ENCODE measurements at regions not wholly inside any gene's neighbourhood (a gene's known extent, or its start where the extent isn't known, plus 50 kb on each side); places are given as distances from the start of the nearest gene placed in this dataset.

DNA sequence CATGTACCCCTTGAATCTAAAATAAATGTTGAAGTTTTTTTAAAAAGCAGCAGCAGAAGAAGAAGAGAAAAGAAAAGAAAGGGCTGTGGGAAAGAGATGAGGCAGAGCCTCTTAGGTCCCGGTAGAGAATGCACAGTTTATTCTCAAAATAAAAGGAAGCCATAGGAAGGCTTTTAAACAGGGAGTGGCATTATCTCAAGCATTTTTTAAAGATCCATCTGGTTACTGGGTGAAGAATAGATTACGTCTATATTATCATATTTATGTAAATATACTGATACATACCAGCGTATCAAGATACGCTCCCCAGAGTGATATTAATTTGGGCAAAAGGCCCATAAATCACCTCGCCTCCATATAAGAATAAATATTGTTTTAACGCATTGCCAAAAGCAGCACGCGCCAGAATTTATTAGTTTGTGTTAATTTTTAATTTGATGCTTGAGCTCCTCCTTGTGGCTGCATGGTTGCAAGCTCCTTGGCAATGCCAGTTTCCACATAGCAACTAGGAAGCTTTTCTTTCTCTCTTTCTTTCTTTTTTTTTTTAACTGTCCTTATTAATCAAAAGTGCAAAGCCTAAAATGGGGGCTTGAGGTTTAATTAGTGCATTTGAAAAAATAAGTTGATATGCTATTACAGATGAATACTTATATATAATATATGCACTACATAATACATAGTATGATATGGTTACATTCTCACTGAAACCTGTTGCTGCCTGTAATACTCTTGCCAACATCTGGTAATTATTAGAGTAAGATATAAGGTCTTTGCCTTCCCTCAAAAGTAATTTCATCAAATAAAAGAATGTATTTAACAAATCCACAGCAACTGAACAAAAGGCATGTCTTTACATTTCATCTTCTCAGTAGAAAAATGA, 242.8 kb upstream of the UBE2E2 start:
- Mint-ChIP-seq H3K27ac (no peak overlapping the region), H3K9me3 (peaks cover 0 to 3% (median 0%) of the 10 kb centered on the region in 6 donors), H3K4me3 (no peak overlapping the region), H3K4me1 (no peaks in the 10 kb centered on the region), H3K27me3 (ENCODE audit: low read depth in 3 of 3) (peaks cover 0 to 2% (median 2%) of the 10 kb centered on the region in 3 donors), H3K36me3 (no peaks in the 10 kb centered on the region)
- DNase-seq, result no peak

DNA sequence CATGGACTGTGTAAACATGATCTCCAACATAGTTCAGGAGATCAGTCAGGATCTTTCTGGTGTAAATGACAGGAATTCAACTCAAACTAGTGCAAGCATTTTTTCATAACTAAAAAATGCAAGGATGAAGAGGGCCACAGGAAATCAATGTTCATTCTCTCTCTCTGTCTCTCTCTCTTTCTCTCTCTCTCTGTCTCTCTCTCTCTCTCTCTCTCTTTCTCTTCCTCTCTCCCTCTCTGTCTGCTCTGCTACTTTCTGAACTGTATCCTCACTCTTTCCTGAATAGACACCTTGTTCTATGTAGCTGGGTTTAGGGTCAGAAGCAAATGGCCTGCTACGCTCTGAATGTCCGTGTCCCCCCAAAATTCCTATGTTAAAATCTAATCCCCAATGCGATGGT, 240.9 kb upstream of the UBE2E2 start:
- DNase-seq, result no peak
- peaks cover 0 to 3% (median 0%) of the 10 kb centered on the region in 3 donors for H3K27me3 Mint-ChIP-seq (ENCODE audit: low read depth in 3 of 3)
- no peaks in the 10 kb centered on the region for H3K4me1 Mint-ChIP-seq
- no peak overlapping the region for H3K4me3 Mint-ChIP-seq
- H3K9me3 Mint-ChIP-seq, result peaks cover 0 to 8% (median 0%) of the 10 kb centered on the region in 6 donors
- no peak overlapping the region for H3K27ac Mint-ChIP-seq
- no peaks in the 10 kb centered on the region for H3K36me3 Mint-ChIP-seq

- Mint-ChIP-seq H3K27me3 (ENCODE audit: low read depth in 3 of 3) (peaks cover 0 to 3% (median 1%) of the 10 kb centered on the region in 3 donors), H3K9me3 (peaks cover 0 to 8% (median 1%) of the 10 kb centered on the region in 6 donors), H3K4me3 (no peak overlapping the region), H3K27ac (no peak overlapping the region), H3K36me3 (no peaks in the 10 kb centered on the region), H3K4me1 (peaks cover 0 to 3% of the 10 kb centered on the region in 2 donors)
- DNase-seq, result no peak
These were observed 236.8 kb upstream of the UBE2E2 start for GRCh38 chr3:22966349-22966748.

GRCh38 chr3:22969276-22969675, 233.9 kb upstream of the UBE2E2 start:
- Mint-ChIP-seq H3K4me1 (peaks cover 0 to 8% of the 10 kb centered on the region in 2 donors), H3K27ac (no peak overlapping the region), H3K4me3 (no peak overlapping the region), H3K27me3 (ENCODE audit: low read depth in 3 of 3) (peaks cover 0 to 2% (median 1%) of the 10 kb centered on the region in 3 donors), H3K9me3 (peaks cover 0 to 7% (median 1%) of the 10 kb centered on the region in 6 donors), H3K36me3 (no peaks in the 10 kb centered on the region)
- no peak for DNase-seq

- Mint-ChIP-seq H3K36me3 (no peaks in the 10 kb centered on the region), H3K4me1 (peaks cover 0 to 8% of the 10 kb centered on the region in 2 donors), H3K27ac (no peak overlapping the region), H3K4me3 (no peak overlapping the region), H3K9me3 (peaks cover 0 to 4% (median 1%) of the 10 kb centered on the region in 6 donors), H3K27me3 (ENCODE audit: low read depth in 3 of 3) (peaks cover 0 to 2% (median 1%) of the 10 kb centered on the region in 3 donors)
- DNase-seq, result no peak
These were observed 231.6 kb upstream of the UBE2E2 start for GRCh38 chr3:22971497-22971896.

DNA sequence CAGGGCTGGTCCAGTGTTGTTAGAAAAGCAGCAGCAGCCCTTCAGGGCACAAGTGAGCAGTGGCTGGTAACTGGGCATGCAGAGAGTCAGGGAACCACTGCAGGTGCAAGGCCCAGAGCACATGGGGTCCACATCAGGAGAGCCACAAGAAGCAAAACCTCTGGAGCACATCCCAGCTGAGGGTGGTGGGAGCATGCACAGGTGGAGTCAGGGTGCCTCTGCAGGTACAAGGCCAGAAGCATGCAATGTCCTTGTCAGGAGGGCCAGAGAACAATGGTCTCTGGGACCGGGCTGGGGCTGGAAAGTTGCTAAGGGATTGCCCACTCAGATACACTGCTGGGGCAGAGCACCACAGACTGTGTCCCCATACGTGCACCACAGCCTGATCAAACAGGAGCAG, 226.1 kb upstream of the UBE2E2 start:
- Mint-ChIP-seq H3K27ac (no peak overlapping the region), H3K9me3 (no peaks in the 10 kb centered on the region), H3K36me3 (no peaks in the 10 kb centered on the region), H3K4me1 (no peaks in the 10 kb centered on the region), H3K27me3 (ENCODE audit: low read depth in 3 of 3) (no peaks in the 10 kb centered on the region), H3K4me3 (no peak overlapping the region)
- no peak for DNase-seq

DNA sequence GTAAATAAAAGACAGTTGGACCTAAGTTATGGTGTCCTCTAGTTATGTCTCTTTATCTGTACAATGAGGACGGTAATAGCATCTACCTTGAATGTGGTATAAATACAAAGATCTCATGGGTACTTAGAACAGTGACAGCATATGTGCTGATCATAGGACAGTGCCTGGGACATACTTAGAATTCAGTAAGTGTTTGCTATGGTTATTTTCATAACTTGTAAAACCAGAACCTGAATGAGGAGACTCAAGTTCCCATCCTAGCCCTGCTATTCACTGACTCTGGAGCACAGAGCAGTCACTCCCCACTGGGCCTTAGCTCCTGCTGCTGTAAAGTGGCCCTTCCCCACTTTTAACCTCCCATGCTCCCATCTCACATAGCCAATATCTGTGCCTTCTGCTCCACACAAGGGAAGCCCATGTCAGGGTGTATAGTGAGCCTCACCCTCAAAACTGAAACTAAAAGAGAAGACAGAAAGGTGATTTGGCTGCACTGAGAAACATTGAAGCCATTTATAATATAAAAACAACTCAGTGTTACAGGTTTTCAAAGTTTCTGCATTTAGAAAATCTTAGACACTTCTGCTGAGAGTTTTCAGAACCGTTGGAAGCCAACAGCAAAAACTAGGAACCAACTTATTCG, 225.4 kb upstream of the UBE2E2 start:
- H3K27me3 Mint-ChIP-seq (ENCODE audit: low read depth in 3 of 3), result peaks cover 0 to under 1% (median 0%) of the 10 kb centered on the region in 3 donors
- H3K4me3 Mint-ChIP-seq, result no peak overlapping the region
- no peak for DNase-seq
- H3K27ac Mint-ChIP-seq, result no peak overlapping the region
- H3K36me3 Mint-ChIP-seq, result no peaks in the 10 kb centered on the region
- H3K4me1 Mint-ChIP-seq, result no peaks in the 10 kb centered on the region
- no peaks in the 10 kb centered on the region for H3K9me3 Mint-ChIP-seq

- Mint-ChIP-seq H3K9me3 (peaks cover 0 to 7% (median 0%) of the 10 kb centered on the region in 6 donors), H3K4me3 (no peak overlapping the region), H3K27me3 (ENCODE audit: low read depth in 3 of 3) (peaks cover 0 to 4% (median 0%) of the 10 kb centered on the region in 3 donors), H3K27ac (no peak overlapping the region), H3K4me1 (no peaks in the 10 kb centered on the region), H3K36me3 (no peaks in the 10 kb centered on the region)
- no peak for DNase-seq
These were observed 223.5 kb upstream of the UBE2E2 start for GRCh38 chr3:22979581-22979980.

DNA sequence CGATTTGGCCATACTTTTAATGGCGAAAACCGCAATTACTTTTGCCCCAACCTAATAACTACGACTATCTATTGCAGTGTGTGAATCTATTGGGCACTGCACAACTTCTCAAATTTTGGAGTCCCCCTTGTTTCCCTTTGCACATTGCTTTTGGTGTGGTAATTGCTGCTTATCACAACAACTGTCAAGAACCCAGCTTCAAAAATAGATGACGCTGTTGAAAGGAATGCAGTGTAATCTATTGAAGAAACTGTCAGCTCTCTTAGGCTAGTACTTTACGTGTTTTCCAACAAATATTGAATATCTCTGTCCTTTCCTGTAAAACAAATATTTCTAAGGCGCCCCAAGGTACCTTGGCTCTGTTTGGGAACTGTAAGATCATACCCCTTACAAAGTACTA, 222.8 kb upstream of the UBE2E2 start:
- H3K27ac Mint-ChIP-seq, result no peak overlapping the region
- no peaks in the 10 kb centered on the region for H3K4me1 Mint-ChIP-seq
- H3K36me3 Mint-ChIP-seq, result no peaks in the 10 kb centered on the region
- DNase-seq, result no peak
- H3K27me3 Mint-ChIP-seq (ENCODE audit: low read depth in 3 of 3), result peaks cover 0 to 4% (median 0%) of the 10 kb centered on the region in 3 donors
- no peak overlapping the region for H3K4me3 Mint-ChIP-seq
- H3K9me3 Mint-ChIP-seq, result peaks cover 0 to 15% (median 0%) of the 10 kb centered on the region in 6 donors

DNA sequence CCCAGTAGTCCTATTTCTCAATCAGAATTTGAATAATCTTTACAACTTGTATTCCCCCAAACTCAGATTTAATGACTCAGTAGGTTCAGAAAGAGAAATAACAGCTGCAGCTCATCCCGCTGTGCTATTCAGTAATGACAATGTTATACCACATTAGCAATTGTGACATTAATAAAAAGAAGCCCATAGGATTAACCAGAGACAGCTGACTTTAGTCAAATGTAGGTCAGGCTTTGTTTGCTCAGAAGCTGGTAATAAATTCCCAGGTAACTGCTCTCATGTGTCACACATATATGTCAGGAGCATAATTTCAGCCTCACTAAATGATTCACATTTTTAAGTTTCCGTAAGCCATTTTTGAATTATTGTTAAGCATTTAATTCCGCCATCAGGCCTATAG, 222.0 kb upstream of the UBE2E2 start:
- Mint-ChIP-seq H3K27ac (no peak overlapping the region), H3K36me3 (no peaks in the 10 kb centered on the region), H3K27me3 (ENCODE audit: low read depth in 3 of 3) (peaks cover 0 to 4% (median 0%) of the 10 kb centered on the region in 3 donors), H3K4me3 (no peak overlapping the region), H3K9me3 (peaks cover 0 to 22% (median 0%) of the 10 kb centered on the region in 6 donors), H3K4me1 (no peaks in the 10 kb centered on the region)
- no peak for DNase-seq

GRCh38 chr3:22981861-22982260, 221.3 kb upstream of the UBE2E2 start:
- no peaks in the 10 kb centered on the region for H3K4me1 Mint-ChIP-seq
- no peak overlapping the region for H3K27ac Mint-ChIP-seq
- peaks cover 0 to 4% (median 0%) of the 10 kb centered on the region in 3 donors for H3K27me3 Mint-ChIP-seq (ENCODE audit: low read depth in 3 of 3)
- no peaks in the 10 kb centered on the region for H3K36me3 Mint-ChIP-seq
- no peak for DNase-seq
- peaks cover 0 to 22% (median 0%) of the 10 kb centered on the region in 6 donors for H3K9me3 Mint-ChIP-seq
- H3K4me3 Mint-ChIP-seq, result no peak overlapping the region

DNA sequence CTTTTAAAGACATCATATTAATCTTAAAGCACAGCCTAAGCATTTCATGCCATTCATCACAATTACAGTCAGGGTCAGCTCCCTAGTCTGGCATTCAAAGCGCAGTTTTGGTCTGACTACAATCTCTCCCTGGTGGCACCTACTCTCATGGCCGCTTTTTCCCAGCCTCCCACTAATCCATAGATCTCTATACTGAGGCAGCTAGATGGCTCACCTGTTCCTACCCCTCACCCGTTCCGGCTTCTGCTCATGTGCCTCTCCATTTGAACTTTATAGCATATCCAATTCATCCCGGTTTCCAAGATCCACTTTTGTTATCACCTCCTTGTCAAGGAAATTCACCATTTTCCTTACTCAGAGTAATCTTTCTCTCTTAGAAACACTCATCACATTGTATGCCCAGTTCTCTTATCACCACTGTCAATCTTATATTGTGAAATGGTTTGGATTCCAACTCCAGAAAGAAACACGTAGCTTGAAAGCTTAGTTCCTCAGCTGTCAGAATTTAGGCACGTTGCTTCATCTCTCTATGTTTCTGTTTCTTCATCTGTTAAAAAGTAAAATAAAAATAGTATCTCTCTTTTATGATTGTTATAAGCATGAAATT, 220.0 kb upstream of the UBE2E2 start:
- Mint-ChIP-seq H3K27ac (no peak overlapping the region), H3K4me1 (no peaks in the 10 kb centered on the region), H3K4me3 (no peak overlapping the region), H3K9me3 (peaks cover 0 to 22% (median 0%) of the 10 kb centered on the region in 6 donors), H3K36me3 (no peaks in the 10 kb centered on the region), H3K27me3 (ENCODE audit: low read depth in 3 of 3) (peaks cover 0 to 4% (median 0%) of the 10 kb centered on the region in 3 donors)
- no peak for DNase-seq

- peaks cover 0 to 4% (median 1%) of the 10 kb centered on the region in 3 donors for H3K27me3 Mint-ChIP-seq (ENCODE audit: low read depth in 3 of 3)
- H3K9me3 Mint-ChIP-seq, result peaks cover 0 to 22% (median 3%) of the 10 kb centered on the region in 6 donors
- H3K4me3 Mint-ChIP-seq, result no peak overlapping the region
- H3K4me1 Mint-ChIP-seq, result no peaks in the 10 kb centered on the region
- no peak for DNase-seq
- H3K27ac Mint-ChIP-seq, result no peak overlapping the region
- no peaks in the 10 kb centered on the region for H3K36me3 Mint-ChIP-seq
These were observed 216.2 kb upstream of the UBE2E2 start for GRCh38 chr3:22986958-22987357.

GRCh38 chr3:22988566-22988965, 214.6 kb upstream of the UBE2E2 start:
- no peak overlapping the region for H3K27ac Mint-ChIP-seq
- H3K4me1 Mint-ChIP-seq, result no peaks in the 10 kb centered on the region
- no peak for DNase-seq
- H3K4me3 Mint-ChIP-seq, result no peak overlapping the region
- no peaks in the 10 kb centered on the region for H3K36me3 Mint-ChIP-seq
- peaks cover 0 to 22% (median 3%) of the 10 kb centered on the region in 6 donors for H3K9me3 Mint-ChIP-seq
- H3K27me3 Mint-ChIP-seq (ENCODE audit: low read depth in 3 of 3), result peaks cover 0 to 1% (median 0%) of the 10 kb centered on the region in 3 donors

Data from immature natural killer cell (primary cell).